ENCODE measurements at regions not wholly inside any gene's neighbourhood (a gene's known extent, or its start where the extent isn't known, plus 50 kb on each side); places are given as distances from the start of the nearest gene placed in this dataset.

DNA sequence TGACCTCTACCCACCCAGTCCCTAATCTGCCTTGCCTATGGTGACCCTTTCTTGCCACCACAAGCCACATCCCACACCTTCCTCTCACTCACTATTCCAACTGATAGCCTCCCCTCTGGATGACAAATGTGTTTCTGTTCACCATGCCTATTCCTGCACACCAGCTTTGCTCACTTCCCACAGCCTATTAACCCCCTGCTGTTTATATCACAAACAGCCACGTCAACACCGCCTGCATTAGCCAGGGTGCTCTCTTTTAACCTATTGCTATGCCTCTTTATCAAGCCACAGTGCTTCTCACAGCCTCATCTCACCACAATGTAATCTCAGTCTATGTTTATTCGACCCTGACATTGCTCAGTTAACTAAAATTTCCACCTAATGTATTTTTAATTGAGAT lies 271.8 kb downstream of the SUCLG1 start:
- H3K27me3 ChIP-seq, result no peaks in the 10 kb centered on the region
- DNase-seq (ENCODE audit: low read depth in 1 of 2, low spot score in 1 of 2), result no peak
- no peak overlapping the region for H3K27ac ChIP-seq
- no peaks in the 10 kb centered on the region for H3K36me3 ChIP-seq
- TF ChIP-seq, protein P1, sequence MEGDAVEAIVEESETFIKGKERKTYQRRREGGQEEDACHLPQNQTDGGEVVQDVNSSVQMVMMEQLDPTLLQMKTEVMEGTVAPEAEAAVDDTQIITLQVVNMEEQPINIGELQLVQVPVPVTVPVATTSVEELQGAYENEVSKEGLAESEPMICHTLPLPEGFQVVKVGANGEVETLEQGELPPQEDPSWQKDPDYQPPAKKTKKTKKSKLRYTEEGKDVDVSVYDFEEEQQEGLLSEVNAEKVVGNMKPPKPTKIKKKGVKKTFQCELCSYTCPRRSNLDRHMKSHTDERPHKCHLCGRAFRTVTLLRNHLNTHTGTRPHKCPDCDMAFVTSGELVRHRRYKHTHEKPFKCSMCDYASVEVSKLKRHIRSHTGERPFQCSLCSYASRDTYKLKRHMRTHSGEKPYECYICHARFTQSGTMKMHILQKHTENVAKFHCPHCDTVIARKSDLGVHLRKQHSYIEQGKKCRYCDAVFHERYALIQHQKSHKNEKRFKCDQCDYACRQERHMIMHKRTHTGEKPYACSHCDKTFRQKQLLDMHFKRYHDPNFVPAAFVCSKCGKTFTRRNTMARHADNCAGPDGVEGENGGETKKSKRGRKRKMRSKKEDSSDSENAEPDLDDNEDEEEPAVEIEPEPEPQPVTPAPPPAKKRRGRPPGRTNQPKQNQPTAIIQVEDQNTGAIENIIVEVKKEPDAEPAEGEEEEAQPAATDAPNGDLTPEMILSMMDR (IDR thresholded peaks at IDR 0.05; ENCODE audit: low read depth, low read length), result no peak
- no peaks in the 10 kb centered on the region for H3K9me3 ChIP-seq (ENCODE audit: low read depth)
- H3K4me3 ChIP-seq, result no peak overlapping the region
- H3K4me1 ChIP-seq (ENCODE audit: low read depth), result no peaks in the 10 kb centered on the region

DNA sequence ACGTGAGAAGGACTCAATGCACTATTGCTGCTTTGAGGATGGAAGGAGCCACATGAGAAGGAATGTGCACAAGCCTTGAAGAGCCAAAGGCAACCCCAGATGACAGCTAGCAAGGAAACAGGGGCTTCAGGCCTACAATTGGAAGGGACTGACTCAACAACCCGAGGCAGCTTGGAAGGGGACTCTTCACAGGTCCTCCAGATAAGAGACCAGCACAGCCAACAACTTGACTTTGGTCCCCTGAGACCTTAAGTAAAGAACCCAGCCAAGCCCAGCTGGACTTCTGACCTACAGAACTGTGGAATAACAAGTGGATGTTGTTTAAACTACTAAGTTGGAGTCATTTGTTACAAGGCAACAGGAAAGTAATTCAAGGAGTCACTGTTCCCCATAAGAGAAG lies 277.2 kb downstream of the SUCLG1 start:
- Histone ChIP-seq H3K27ac (no peak overlapping the region), H3K4me1 (ENCODE audit: low read depth) (no peaks in the 10 kb centered on the region), H3K9me3 (ENCODE audit: low read depth) (no peaks in the 10 kb centered on the region), H3K36me3 (no peaks in the 10 kb centered on the region), H3K27me3 (no peaks in the 10 kb centered on the region), H3K4me3 (no peak overlapping the region)
- no peak for DNase-seq (ENCODE audit: low read depth in 1 of 2, low spot score in 1 of 2)
- TF ChIP-seq, protein P1 (IDR thresholded peaks at IDR 0.05; ENCODE audit: low read depth, low read length), result no peak

DNA sequence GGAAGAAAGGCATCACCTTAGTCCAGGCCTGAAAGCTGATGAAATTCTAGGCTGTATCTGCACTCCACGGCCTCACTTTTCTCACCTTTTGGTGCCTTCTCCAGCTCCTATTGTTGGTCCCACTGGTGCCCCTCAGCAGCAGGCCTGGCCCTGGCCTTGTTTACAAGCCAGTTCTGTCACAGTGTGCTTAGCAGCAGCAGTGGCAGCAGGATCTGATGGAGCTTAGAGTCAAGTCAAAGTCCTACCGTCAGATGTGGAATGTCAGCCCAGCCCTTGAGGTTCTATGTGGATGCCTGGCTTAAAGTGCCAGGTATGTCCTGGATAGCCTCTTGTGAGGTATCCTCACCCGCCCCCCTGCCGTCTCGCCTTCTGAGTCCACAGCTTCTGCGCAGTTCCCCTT lies 281.3 kb downstream of the SUCLG1 start:
- TF ChIP-seq, protein P1 (IDR thresholded peaks at IDR 0.05; ENCODE audit: low read depth, low read length), result no peak
- Histone ChIP-seq H3K9me3 (ENCODE audit: low read depth) (no peaks in the 10 kb centered on the region), H3K36me3 (no peaks in the 10 kb centered on the region), H3K4me1 (ENCODE audit: low read depth) (no peaks in the 10 kb centered on the region), H3K27me3 (no peaks in the 10 kb centered on the region), H3K4me3 (no peak overlapping the region), H3K27ac (no peak overlapping the region)
- DNase-seq (ENCODE audit: low read depth in 1 of 2, low spot score in 1 of 2), result no peak

DNA sequence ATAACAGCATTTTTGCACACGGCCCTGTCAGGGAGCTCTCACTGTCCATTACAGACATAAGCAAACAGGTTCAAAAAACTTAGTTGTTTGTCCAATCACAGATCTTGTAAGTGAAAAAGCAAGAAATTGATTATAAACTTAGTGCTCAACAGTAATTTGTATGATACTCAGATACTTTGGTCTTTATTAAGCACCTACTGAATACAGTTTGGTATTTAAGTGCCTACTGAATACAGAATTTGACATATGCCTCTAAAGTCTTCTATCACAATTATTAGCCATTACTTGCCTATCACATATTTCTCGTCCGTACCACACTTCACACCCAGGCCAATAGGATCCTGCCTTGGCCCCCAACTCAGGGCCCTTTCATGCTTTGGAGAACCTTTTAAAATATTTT lies 283.1 kb downstream of the SUCLG1 start:
- no peak for DNase-seq (ENCODE audit: low read depth in 1 of 2, low spot score in 1 of 2)
- TF ChIP-seq, protein P1 (IDR thresholded peaks at IDR 0.05; ENCODE audit: low read depth, low read length), result no peak
- H3K27ac ChIP-seq, result no peak overlapping the region

DNA sequence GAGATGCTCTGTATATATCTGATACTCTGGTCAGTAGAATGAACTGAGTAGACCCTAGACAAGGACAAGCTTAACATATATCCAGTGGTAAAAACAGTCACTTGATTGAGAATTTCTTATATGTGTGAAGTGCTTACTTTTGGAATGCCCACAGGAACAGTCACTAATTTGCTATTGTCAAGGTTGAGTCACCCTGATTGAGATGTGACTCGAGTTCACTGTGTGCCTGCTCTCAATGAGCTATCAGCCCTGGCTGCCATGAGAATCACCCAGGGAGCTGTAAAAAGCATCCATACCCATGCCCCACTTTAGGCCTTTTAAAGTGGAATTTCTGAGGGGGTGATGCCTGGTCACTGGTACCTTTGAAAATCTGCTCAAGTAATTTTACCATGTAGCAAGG lies 283.7 kb downstream of the SUCLG1 start:
- Histone ChIP-seq H3K27me3 (no peaks in the 10 kb centered on the region), H3K4me3 (no peak overlapping the region), H3K36me3 (no peaks in the 10 kb centered on the region), H3K9me3 (ENCODE audit: low read depth) (no peaks in the 10 kb centered on the region), H3K4me1 (ENCODE audit: low read depth) (no peaks in the 10 kb centered on the region), H3K27ac (no peak overlapping the region)
- TF ChIP-seq, protein P1 (IDR thresholded peaks at IDR 0.05; ENCODE audit: low read depth, low read length), result no peak
- no peak for DNase-seq (ENCODE audit: low read depth in 1 of 2, low spot score in 1 of 2)

More for the DNA sequence above, 283.1 kb downstream of the SUCLG1 start:
- H3K4me3 ChIP-seq, result no peak overlapping the region
- H3K4me1 ChIP-seq (ENCODE audit: low read depth), result no peaks in the 10 kb centered on the region
- no peaks in the 10 kb centered on the region for H3K27me3 ChIP-seq
- H3K36me3 ChIP-seq, result no peaks in the 10 kb centered on the region
- no peaks in the 10 kb centered on the region for H3K9me3 ChIP-seq (ENCODE audit: low read depth)

DNA sequence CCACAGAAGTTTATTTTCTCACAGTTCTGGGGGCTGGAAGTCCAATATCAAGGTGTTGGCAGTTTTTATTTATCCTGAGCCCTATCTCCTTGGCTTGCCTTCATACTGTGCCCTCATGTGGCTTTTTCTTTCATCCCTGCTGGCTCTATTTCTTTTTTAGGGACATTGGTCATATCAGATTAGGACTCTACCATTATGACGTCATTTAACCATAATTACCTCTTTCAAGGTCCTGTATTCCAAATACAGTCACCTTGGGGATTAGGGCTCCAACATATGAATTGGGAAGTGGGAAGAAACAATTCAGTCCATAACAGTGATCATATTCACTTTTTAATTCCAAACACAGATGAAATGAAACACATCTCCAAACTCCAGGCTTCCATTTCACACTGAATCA lies 286.0 kb downstream of the SUCLG1 start:
- TF ChIP-seq, protein P1 (IDR thresholded peaks at IDR 0.05; ENCODE audit: low read depth, low read length), result no peak
- Histone ChIP-seq H3K27me3 (no peaks in the 10 kb centered on the region), H3K27ac (no peak overlapping the region), H3K4me1 (ENCODE audit: low read depth) (no peaks in the 10 kb centered on the region), H3K36me3 (no peaks in the 10 kb centered on the region), H3K4me3 (no peak overlapping the region), H3K9me3 (ENCODE audit: low read depth) (no peaks in the 10 kb centered on the region)
- no peak for DNase-seq (ENCODE audit: low read depth in 1 of 2, low spot score in 1 of 2)

Data from cardiac muscle cell (in vitro differentiated cells and primary cell).